Astrocyte (in vitro differentiated cells and primary cell): ENCODE measurements at regions not wholly inside any gene's neighbourhood (a gene's known extent, or its start where the extent isn't known, plus 50 kb on each side); places are given as distances from the start of the nearest gene placed in this dataset.
"Not testable (repeated sequence)": the region's sequence is repeated elsewhere in the genome, so short reads cannot be mapped to it uniquely, and the experiment has no call there.

Experiments used
- CTCF ChIP-seq: IDR thresholded peaks from 2 replicates; pipeline ENCODE4 v1.5.1; 2011; ENCODE audit warnings: low read depth, mild to moderate bottlenecking, inconsistent platforms, low read length, moderate library complexity; ENCODE audit not compliant: insufficient read depth
- EZH2 ChIP-seq: IDR thresholded peaks from 2 replicates; pipeline ENCODE4 v1.6.1; 2012; ENCODE audit warnings: mild to moderate bottlenecking, low read length, inconsistent platforms; ENCODE audit not compliant: insufficient read depth

GRCh38 chr11:49823188-49823587, 129.0 kb upstream of the OR4C13 start:
- not testable (repeated sequence) for TF ChIP-seq CTCF, EZH2
